GM19023 (cell line): ENCODE measurements at regions not wholly inside any gene's neighbourhood (a gene's known extent, or its start where the extent isn't known, plus 50 kb on each side); places are given as distances from the start of the nearest gene placed in this dataset.

Experiments used
- ATAC-seq: cut with Tn5 transposase; IDR thresholded peaks from one replicate; pipeline ENCODE4 v1.9.1; 2021; ENCODE audit warnings: mild to moderate bottlenecking, moderate library complexity; ENCODE audit not compliant: unreplicated experiment

- no peak for ATAC-seq
Measured at GRCh38 chr12:92003701-92004100, 141.9 kb downstream of the BTG1 start.

GRCh38 chr12:92002673-92003382 lies 142.8 kb downstream of the BTG1 start:
- ATAC-seq = no peak

- no peak for ATAC-seq
Measured at GRCh38 chr12:92002195-92002649, 143.4 kb downstream of the BTG1 start.

GRCh38 chr12:92000597-92000996 lies 145.0 kb downstream of the BTG1 start:
- ATAC-seq = no peak

GRCh38 chr12:91999823-92000222 lies 145.8 kb downstream of the BTG1 start:
- no peak for ATAC-seq

GRCh38 chr12:91998316-91998715 lies 147.3 kb downstream of the BTG1 start:
- ATAC-seq = no peak

GRCh38 chr12:91994208-91994797 lies 151.3 kb downstream of the BTG1 start:
- no peak for ATAC-seq

- ATAC-seq = no peak
Measured at GRCh38 chr12:91993287-91994017, 152.2 kb downstream of the BTG1 start.

- ATAC-seq = no peak
Measured at GRCh38 chr12:91991399-91992187, 154.1 kb downstream of the BTG1 start.

GRCh38 chr12:91990525-91990924 lies 155.1 kb downstream of the BTG1 start:
- no peak for ATAC-seq

GRCh38 chr12:91989143-91989542 lies 156.5 kb downstream of the BTG1 start:
- ATAC-seq = no peak

GRCh38 chr12:91988086-91988923 lies 157.3 kb downstream of the BTG1 start:
- no peak for ATAC-seq

GRCh38 chr12:91986084-91986483 lies 159.6 kb downstream of the BTG1 start:
- ATAC-seq = no peak

GRCh38 chr12:91985002-91985787 lies 160.5 kb downstream of the BTG1 start:
- no peak for ATAC-seq

- no peak for ATAC-seq
Measured at GRCh38 chr12:91984556-91984955, 161.1 kb downstream of the BTG1 start.

GRCh38 chr12:91983935-91984334 lies 161.7 kb downstream of the BTG1 start:
- ATAC-seq = no peak

- ATAC-seq = no peak
Measured at GRCh38 chr12:91982946-91983345, 162.7 kb downstream of the BTG1 start.

GRCh38 chr12:91980389-91980821 lies 165.2 kb downstream of the BTG1 start:
- no peak for ATAC-seq

GRCh38 chr12:91978143-91978542 lies 167.5 kb downstream of the BTG1 start:
- ATAC-seq = no peak
